VCaP (cell line): ENCODE measurements at regions not wholly inside any gene's neighbourhood (a gene's known extent, or its start where the extent isn't known, plus 50 kb on each side); places are given as distances from the start of the nearest gene placed in this dataset.

Source experiments
- H3K27ac ChIP-seq: fragments of 450-650 bp; 2 replicates; pipeline ENCODE4 v1.5.1; 2017
- CTCF ChIP-seq: fragments of 450-650 bp; conservative IDR thresholded peaks from 2 replicates; pipeline ENCODE4 v1.5.1; 2017; ENCODE audit warnings: mild to moderate bottlenecking, moderate library complexity

GRCh38 chr2:65503746-65504145 is 71.3 kb upstream of the SPRED2 start:
- no peak overlapping the region for H3K27ac ChIP-seq
- TF ChIP-seq CTCF = no peak

GRCh38 chr2:65501836-65502235 is 69.4 kb upstream of the SPRED2 start:
- H3K27ac ChIP-seq = no peak overlapping the region
- no peak for TF ChIP-seq CTCF

- no peak overlapping the region for H3K27ac ChIP-seq
- TF ChIP-seq CTCF = no peak
Measured at GRCh38 chr2:65501074-65501473, 68.7 kb upstream of the SPRED2 start.

GRCh38 chr2:65500310-65501040 is 68.1 kb upstream of the SPRED2 start:
- no peak overlapping the region for H3K27ac ChIP-seq
- TF ChIP-seq CTCF = no peak

- H3K27ac ChIP-seq = no peak overlapping the region
- TF ChIP-seq CTCF = no peak
Measured at GRCh38 chr2:65499216-65499615, 66.8 kb upstream of the SPRED2 start.

- TF ChIP-seq CTCF = no peak
- no peak overlapping the region for H3K27ac ChIP-seq
Measured at GRCh38 chr2:65498396-65498795, 66.0 kb upstream of the SPRED2 start.

GRCh38 chr2:65495251-65495877 is 63.0 kb upstream of the SPRED2 start:
- H3K27ac ChIP-seq = no peak overlapping the region
- TF ChIP-seq CTCF = no peak
